Astrocyte (in vitro differentiated cells and primary cell): ENCODE measurements at regions not wholly inside any gene's neighbourhood (a gene's known extent, or its start where the extent isn't known, plus 50 kb on each side); places are given as distances from the start of the nearest gene placed in this dataset.

Experiments used
- DNase-seq: peaks from one replicate; pipeline ENCODE4 v3.0.0-alpha.2; 2010; ENCODE audit warnings: low read depth
- FAIRE-seq: peaks from 2 replicates; lab custom pipeline; 2011; peaks lifted over from hg19 to GRCh38; lab: Jason Lieb, UNC
- H2AFZ ChIP-seq: 2 replicates; pipeline ENCODE4 v1.6.0; 2012; ENCODE audit warnings: low read depth, low read length, inconsistent platforms
- H3K27ac ChIP-seq: 2 replicates; pipeline ENCODE4 v1.5.1; 2011; ENCODE audit warnings: low read depth, low read length, inconsistent platforms
- H3K27me3 ChIP-seq: 2 replicates; pipeline ENCODE4 v1.6.0; 2011; ENCODE audit warnings: low read length, inconsistent platforms; ENCODE audit not compliant: insufficient read depth
- H3K36me3 ChIP-seq: 2 replicates; pipeline ENCODE4 v1.5.1; 2011; ENCODE audit warnings: low read length, inconsistent platforms; ENCODE audit not compliant: insufficient read depth
- H3K4me1 ChIP-seq: 2 replicates; pipeline ENCODE4 v1.5.1; 2011; ENCODE audit warnings: low read length, inconsistent platforms; ENCODE audit not compliant: insufficient read depth
- H3K4me2 ChIP-seq: 2 replicates; pipeline ENCODE4 v1.6.0; 2012; ENCODE audit warnings: low read length, inconsistent platforms
- H3K4me3 ChIP-seq: 2 replicates; pipeline ENCODE4 v1.5.1; 2011; ENCODE audit warnings: low read depth, mild to moderate bottlenecking, low read length, inconsistent platforms; ENCODE audit not compliant: insufficient read depth
- H3K79me2 ChIP-seq: 2 replicates; pipeline ENCODE4 v1.6.0; 2012; ENCODE audit warnings: mild to moderate bottlenecking, low read length, inconsistent platforms; ENCODE audit not compliant: insufficient read depth
- H3K9ac ChIP-seq: 2 replicates; pipeline ENCODE4 v1.6.0; 2012; ENCODE audit warnings: mild to moderate bottlenecking, low read length, inconsistent platforms
- H3K9me3 ChIP-seq: 2 replicates; pipeline ENCODE4 v1.5.1; 2012; ENCODE audit warnings: low read depth, mild to moderate bottlenecking, low read length, inconsistent platforms; ENCODE audit not compliant: insufficient read depth
- H4K20me1 ChIP-seq: 2 replicates; pipeline ENCODE4 v1.6.0; 2012; ENCODE audit warnings: low read length, inconsistent platforms; ENCODE audit not compliant: insufficient read depth
- H3K27ac Mint-ChIP-seq: one replicate; pipeline ENCODE4 v1.8.0; 2021; ENCODE audit warnings: mild to moderate bottlenecking, mixed read lengths; ENCODE audit not compliant: unreplicated experiment
- H3K27me3 Mint-ChIP-seq: one replicate; pipeline ENCODE4 v1.8.0; 2021; ENCODE audit warnings: low read depth, mixed read lengths; ENCODE audit not compliant: unreplicated experiment
- H3K36me3 Mint-ChIP-seq: one replicate; pipeline ENCODE4 v1.8.0; 2021; ENCODE audit warnings: low read depth, mixed read lengths; ENCODE audit not compliant: unreplicated experiment
- H3K4me1 Mint-ChIP-seq: one replicate; pipeline ENCODE4 v1.8.0; 2021; ENCODE audit warnings: low read depth, mixed read lengths; ENCODE audit not compliant: unreplicated experiment
- H3K4me3 Mint-ChIP-seq: one replicate; pipeline ENCODE4 v1.8.0; 2021; ENCODE audit warnings: mild to moderate bottlenecking, moderate library complexity, mixed read lengths; ENCODE audit not compliant: unreplicated experiment
- H3K9me3 Mint-ChIP-seq: one replicate; pipeline ENCODE4 v1.8.0; 2021; ENCODE audit warnings: mild to moderate bottlenecking, mixed read lengths; ENCODE audit not compliant: unreplicated experiment
- EZH2 ChIP-seq: IDR thresholded peaks from 2 replicates; pipeline ENCODE4 v1.6.1; 2012; ENCODE audit warnings: mild to moderate bottlenecking, low read length, inconsistent platforms; ENCODE audit not compliant: insufficient read depth
- TF ChIP-seq, protein P1 (sequence below): IDR thresholded peaks from 2 replicates; pipeline ENCODE4 v1.5.1; 2011; ENCODE audit warnings: low read depth, mild to moderate bottlenecking, inconsistent platforms, low read length, moderate library complexity; ENCODE audit not compliant: insufficient read depth

- H3K4me1 ChIP-seq: no peaks in the 10 kb centered on the region
- peaks cover 1% of the 10 kb centered on the region for H3K4me1 Mint-ChIP-seq
- H3K4me3 ChIP-seq: no peak overlapping the region
- H3K9ac ChIP-seq: no peak overlapping the region
- H3K27me3 Mint-ChIP-seq: no peaks in the 10 kb centered on the region
- FAIRE-seq: no peak
- no peak overlapping the region for H3K4me3 Mint-ChIP-seq
- no peaks in the 10 kb centered on the region for H3K36me3 ChIP-seq
- no peaks in the 10 kb centered on the region for H4K20me1 ChIP-seq
- no peak for DNase-seq
- no peak overlapping the region for H2AFZ ChIP-seq
- peaks cover 2% of the 10 kb centered on the region for H3K9me3 Mint-ChIP-seq
- no peaks in the 10 kb centered on the region for H3K79me2 ChIP-seq
- H3K4me2 ChIP-seq: no peak overlapping the region
- H3K27ac ChIP-seq: no peak overlapping the region
- H3K27ac Mint-ChIP-seq: no peak overlapping the region
- TF ChIP-seq, protein P1, sequence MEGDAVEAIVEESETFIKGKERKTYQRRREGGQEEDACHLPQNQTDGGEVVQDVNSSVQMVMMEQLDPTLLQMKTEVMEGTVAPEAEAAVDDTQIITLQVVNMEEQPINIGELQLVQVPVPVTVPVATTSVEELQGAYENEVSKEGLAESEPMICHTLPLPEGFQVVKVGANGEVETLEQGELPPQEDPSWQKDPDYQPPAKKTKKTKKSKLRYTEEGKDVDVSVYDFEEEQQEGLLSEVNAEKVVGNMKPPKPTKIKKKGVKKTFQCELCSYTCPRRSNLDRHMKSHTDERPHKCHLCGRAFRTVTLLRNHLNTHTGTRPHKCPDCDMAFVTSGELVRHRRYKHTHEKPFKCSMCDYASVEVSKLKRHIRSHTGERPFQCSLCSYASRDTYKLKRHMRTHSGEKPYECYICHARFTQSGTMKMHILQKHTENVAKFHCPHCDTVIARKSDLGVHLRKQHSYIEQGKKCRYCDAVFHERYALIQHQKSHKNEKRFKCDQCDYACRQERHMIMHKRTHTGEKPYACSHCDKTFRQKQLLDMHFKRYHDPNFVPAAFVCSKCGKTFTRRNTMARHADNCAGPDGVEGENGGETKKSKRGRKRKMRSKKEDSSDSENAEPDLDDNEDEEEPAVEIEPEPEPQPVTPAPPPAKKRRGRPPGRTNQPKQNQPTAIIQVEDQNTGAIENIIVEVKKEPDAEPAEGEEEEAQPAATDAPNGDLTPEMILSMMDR: no peak
- TF ChIP-seq EZH2: no peak
- no peaks in the 10 kb centered on the region for H3K27me3 ChIP-seq
- no peaks in the 10 kb centered on the region for H3K9me3 ChIP-seq
- H3K36me3 Mint-ChIP-seq: no peaks in the 10 kb centered on the region
Observed at GRCh38 chr16:63813862-63814261, 1308.0 kb downstream of the CDH11 start.

DNA sequence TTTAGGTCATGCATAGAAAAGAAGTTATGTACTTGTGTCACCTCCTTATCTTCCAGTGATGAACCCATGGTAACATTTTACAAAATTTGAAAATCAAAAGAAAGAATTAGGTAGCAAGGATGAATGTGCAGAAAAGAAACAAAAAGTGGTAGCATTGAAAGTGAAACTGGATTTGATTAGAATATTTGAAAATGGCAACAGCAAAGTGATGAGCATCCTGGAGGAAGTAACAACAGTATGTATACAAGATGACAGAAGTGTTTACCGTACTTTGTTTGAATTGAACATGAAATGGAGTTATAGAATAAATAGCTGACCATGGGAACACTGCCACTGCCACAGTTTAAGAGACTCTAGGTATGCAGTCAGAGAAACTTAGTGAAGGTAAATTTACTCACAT, 1313.1 kb downstream of the CDH11 start:
- Mint-ChIP-seq H3K4me1 (no peaks in the 10 kb centered on the region), H3K27me3 (no peaks in the 10 kb centered on the region), H3K36me3 (no peaks in the 10 kb centered on the region), H3K4me3 (no peak overlapping the region), H3K27ac (no peak overlapping the region), H3K9me3 (no peaks in the 10 kb centered on the region)
- no peak for DNase-seq
- no peak overlapping the region for H3K27ac ChIP-seq
- H3K36me3 ChIP-seq: no peaks in the 10 kb centered on the region
- no peaks in the 10 kb centered on the region for H3K79me2 ChIP-seq
- no peaks in the 10 kb centered on the region for H3K27me3 ChIP-seq
- H3K4me1 ChIP-seq: no peaks in the 10 kb centered on the region
- no peak overlapping the region for H2AFZ ChIP-seq
- TF ChIP-seq EZH2: no peak
- TF ChIP-seq, protein P1: no peak
- no peak overlapping the region for H3K4me2 ChIP-seq
- H4K20me1 ChIP-seq: no peaks in the 10 kb centered on the region
- no peak for FAIRE-seq
- no peak overlapping the region for H3K4me3 ChIP-seq
- no peak overlapping the region for H3K9ac ChIP-seq
- H3K9me3 ChIP-seq: no peaks in the 10 kb centered on the region

DNA sequence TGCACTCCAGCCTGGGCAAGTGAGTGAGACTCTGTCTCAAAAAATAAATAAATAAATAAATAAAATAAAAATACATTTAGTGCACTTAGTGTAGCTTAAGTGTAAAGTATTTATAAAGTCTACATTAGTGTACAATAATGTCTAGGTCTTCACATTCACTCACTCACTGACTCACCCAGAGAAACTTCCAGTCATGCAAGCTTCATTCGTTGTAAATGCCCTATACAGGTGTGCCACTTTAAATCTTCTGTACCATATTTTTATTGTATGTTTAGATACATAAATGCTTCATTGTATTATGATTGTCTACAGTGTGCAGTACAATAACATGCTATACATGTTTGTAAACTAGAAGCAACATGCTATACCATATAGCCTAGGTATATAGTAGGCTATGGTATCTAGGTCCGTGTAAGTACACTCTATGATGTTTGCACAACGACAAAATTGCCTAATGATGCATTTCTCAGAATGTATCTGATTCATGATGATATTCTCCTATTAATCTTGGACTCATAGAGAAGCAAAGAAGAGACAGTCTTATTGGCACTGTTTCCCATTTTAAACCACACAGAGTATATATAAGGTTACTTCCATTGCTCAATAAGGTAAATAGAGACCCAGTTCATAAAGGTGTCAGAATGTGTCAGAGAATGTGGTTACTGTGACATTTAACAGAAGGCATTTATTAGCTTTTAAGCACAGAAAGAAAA, 1314.9 kb downstream of the CDH11 start:
- H3K4me1 Mint-ChIP-seq: no peaks in the 10 kb centered on the region
- FAIRE-seq: no peak

More for the DNA sequence above, 1314.9 kb downstream of the CDH11 start:
- Mint-ChIP-seq H3K27ac (no peak overlapping the region), H3K9me3 (no peaks in the 10 kb centered on the region), H3K27me3 (no peaks in the 10 kb centered on the region), H3K4me3 (no peak overlapping the region), H3K36me3 (no peaks in the 10 kb centered on the region)
- Histone ChIP-seq H3K4me1 (no peaks in the 10 kb centered on the region), H3K36me3 (no peaks in the 10 kb centered on the region), H3K9me3 (no peaks in the 10 kb centered on the region), H3K4me2 (no peak overlapping the region), H3K9ac (no peak overlapping the region), H2AFZ (no peak overlapping the region), H4K20me1 (no peaks in the 10 kb centered on the region), H3K27ac (no peak overlapping the region), H3K4me3 (no peak overlapping the region), H3K79me2 (no peaks in the 10 kb centered on the region), H3K27me3 (no peaks in the 10 kb centered on the region)
- DNase-seq: no peak
- TF ChIP-seq EZH2: no peak
- TF ChIP-seq, protein P1: no peak
